H9 (cell line): ENCODE measurements at regions not wholly inside any gene's neighbourhood (a gene's known extent, or its start where the extent isn't known, plus 50 kb on each side); places are given as distances from the start of the nearest gene placed in this dataset.

Experiments used
- DNase-seq: peaks from one replicate; pipeline ENCODE4 v3.0.0-alpha.2; 2017
- H2AFZ ChIP-seq: one replicate; pipeline ENCODE4 v1.6.1; 2013; ENCODE audit warnings: mild to moderate bottlenecking, low read length, control low read depth, moderate library complexity
- H2AK5ac ChIP-seq: 2 replicates; pipeline ENCODE4 v1.6.1; 2013; ENCODE audit warnings: low read length, control low read depth, mixed read lengths; ENCODE audit not compliant: insufficient read length
- H2BK120ac ChIP-seq: one replicate; pipeline ENCODE4 v1.6.1; 2013; ENCODE audit warnings: low read depth, mild to moderate bottlenecking, low read length, control low read depth, inconsistent platforms; ENCODE audit not compliant: poor library complexity, severe bottlenecking
- H2BK12ac ChIP-seq: 2 replicates; pipeline ENCODE4 v1.6.1; 2013; ENCODE audit warnings: low read length, control low read depth, mixed read lengths, low read depth; ENCODE audit not compliant: insufficient read length
- H2BK15ac ChIP-seq: 2 replicates; pipeline ENCODE4 v1.6.1; 2013; ENCODE audit warnings: low read depth, low read length, control low read depth
- H2BK20ac ChIP-seq: one replicate; pipeline ENCODE4 v1.6.1; 2013; ENCODE audit warnings: low read depth, mild to moderate bottlenecking, low read length, control low read depth, inconsistent platforms; ENCODE audit not compliant: poor library complexity, severe bottlenecking
- H2BK5ac ChIP-seq: 2 replicates; pipeline ENCODE4 v1.6.1; 2013; ENCODE audit warnings: low read length, control low read depth, mixed read lengths; ENCODE audit not compliant: insufficient read length
- H3K14ac ChIP-seq: 2 replicates; pipeline ENCODE4 v1.6.1; 2013; ENCODE audit warnings: low read length, control low read depth; ENCODE audit not compliant: insufficient read depth
- H3K18ac ChIP-seq: 2 replicates; pipeline ENCODE4 v1.6.1; 2013; ENCODE audit warnings: low read depth, mild to moderate bottlenecking, mixed read lengths, low read length, control low read depth; ENCODE audit not compliant: insufficient read length
- H3K23ac ChIP-seq: 2 replicates; pipeline ENCODE4 v1.6.1; 2013; ENCODE audit warnings: low read length, control low read depth, mixed read lengths, low read depth; ENCODE audit not compliant: insufficient read length
- H3K23me2 ChIP-seq: 2 replicates; pipeline ENCODE4 v1.6.1; 2013; ENCODE audit warnings: low read depth, mild to moderate bottlenecking, mixed read lengths, low read length, control low read depth; ENCODE audit not compliant: insufficient read length, poor library complexity, severe bottlenecking
- H3K27ac ChIP-seq: 2 replicates; pipeline ENCODE4 v1.5.1; 2013; ENCODE audit warnings: low read length, control low read depth, mixed read lengths, low read depth; ENCODE audit not compliant: insufficient read length
- H3K27me3 ChIP-seq: 2 replicates; pipeline ENCODE4 v1.6.1; 2013; ENCODE audit warnings: low read length, control low read depth, inconsistent platforms; ENCODE audit not compliant: insufficient read depth
- H3K4ac ChIP-seq: 2 replicates; pipeline ENCODE4 v1.6.1; 2013; ENCODE audit warnings: low read depth, mild to moderate bottlenecking, control low read depth, inconsistent platforms, low read length, moderate library complexity
- H3K4me1 ChIP-seq: 2 replicates; pipeline ENCODE4 v1.6.1; 2013; ENCODE audit warnings: low read length, control low read depth, inconsistent platforms; ENCODE audit not compliant: insufficient read depth
- H3K4me2 ChIP-seq: 2 replicates; pipeline ENCODE4 v1.6.1; 2013; ENCODE audit warnings: low read length, control low read depth, mixed read lengths; ENCODE audit not compliant: insufficient read length, insufficient read depth
- H3K56ac ChIP-seq: 2 replicates; pipeline ENCODE4 v1.6.1; 2013; ENCODE audit warnings: low read depth, mild to moderate bottlenecking, mixed read lengths, low read length, control low read depth; ENCODE audit not compliant: insufficient read length
- H3K79me1 ChIP-seq: 2 replicates; pipeline ENCODE4 v1.6.1; 2013; ENCODE audit warnings: low read depth, mild to moderate bottlenecking, moderate library complexity, low read length, control low read depth, inconsistent platforms; ENCODE audit not compliant: insufficient read depth, poor library complexity, severe bottlenecking
- H3K79me2 ChIP-seq: 2 replicates; pipeline ENCODE4 v1.6.1; 2013; ENCODE audit warnings: low read length, control low read depth, inconsistent platforms; ENCODE audit not compliant: insufficient read depth
- H3K9ac ChIP-seq: 2 replicates; pipeline ENCODE4 v1.6.1; 2013; ENCODE audit warnings: low read length, control low read depth, mixed read lengths; ENCODE audit not compliant: insufficient read length; ENCODE audit errors: extremely low read depth
- H3K9me3 ChIP-seq: one replicate; pipeline ENCODE4 v1.6.1; 2013; ENCODE audit warnings: low read depth, low read length, inconsistent platforms; ENCODE audit not compliant: control insufficient read depth
- H3T11ph ChIP-seq: one replicate; pipeline ENCODE4 v1.6.1; 2013; ENCODE audit warnings: mild to moderate bottlenecking, low read length, control low read depth, inconsistent platforms
- H4K20me1 ChIP-seq: one replicate; pipeline ENCODE4 v1.6.1; 2013; ENCODE audit not compliant: control insufficient read depth, insufficient read length, insufficient read depth
- H4K5ac ChIP-seq: 2 replicates; pipeline ENCODE4 v1.6.1; 2013; ENCODE audit warnings: low read depth, mild to moderate bottlenecking, mixed read lengths, low read length, control low read depth; ENCODE audit not compliant: insufficient read length
- H4K8ac ChIP-seq: replicated peaks from 2 replicates; pipeline ENCODE4 v1.6.1; 2013; ENCODE audit warnings: low read length, control low read depth, mixed read lengths, low read depth; ENCODE audit not compliant: insufficient read length
- H4K91ac ChIP-seq: 2 replicates; pipeline ENCODE4 v1.6.1; 2013; ENCODE audit warnings: low read depth, mild to moderate bottlenecking, moderate library complexity, mixed read lengths, low read length, control low read depth; ENCODE audit not compliant: insufficient read length
- H3K27ac Mint-ChIP-seq, 3 experiments: 2 replicates in 2 of 3; 3 replicates in 1 of 3; pipeline ENCODE4 v1.8.0; 2020 to 2021; ENCODE audit warnings: mixed read lengths in 3 of 3, mild to moderate bottlenecking in 1 of 3, moderate library complexity in 1 of 3
- H3K27me3 Mint-ChIP-seq: 2 replicates; pipeline ENCODE4 v1.8.0; 2021; ENCODE audit warnings: low read depth, mild to moderate bottlenecking, moderate library complexity, mixed read lengths
- H3K36me3 Mint-ChIP-seq, 3 experiments: 2 replicates in 2 of 3; 3 replicates in 1 of 3; pipeline ENCODE4 v1.8.0; 2020 to 2021; ENCODE audit warnings: low read depth in 3 of 3, mixed read lengths in 3 of 3; ENCODE audit not compliant: insufficient read depth in 1 of 3
- H3K4me1 Mint-ChIP-seq, 2 experiments: 2 replicates each; pipeline ENCODE4 v1.8.0; 2020; ENCODE audit warnings: mixed read lengths in 2 of 2
- H3K4me3 Mint-ChIP-seq, 2 experiments: 2 replicates in 1 of 2; 3 replicates in 1 of 2; pipeline ENCODE4 v1.8.0; 2020 to 2021; ENCODE audit warnings: mild to moderate bottlenecking in 2 of 2, mixed read lengths in 2 of 2, moderate library complexity in 1 of 2
- H3K9me3 Mint-ChIP-seq, 2 experiments: 2 replicates in 1 of 2; 3 replicates in 1 of 2; pipeline ENCODE4 v1.8.0; 2020; ENCODE audit warnings: mild to moderate bottlenecking in 2 of 2, mixed read lengths in 2 of 2, moderate library complexity in 1 of 2
- WGBS: extraction: QIAGEN DNeasy Blood & Tissue Kit; methylation state at CpG from one replicate; pipeline ENCODE4 v1.1.7; 2013; ENCODE audit warnings: missing lambda C conversion rate, low lambda C conversion rate, mixed read lengths; ENCODE audit not compliant: insufficient read length; ENCODE audit errors: extremely low coverage; 5-methylcytosine and 5-hydroxymethylcytosine counted together
- TF ChIP-seq, protein P1 (sequence below): fragments of 200-600 bp; sonication (generic); conservative IDR thresholded peaks from 3 replicates; pipeline ENCODE4 v1.8.0; 2021; ENCODE audit warnings: antibody characterized with exemption, mild to moderate bottlenecking

DNA sequence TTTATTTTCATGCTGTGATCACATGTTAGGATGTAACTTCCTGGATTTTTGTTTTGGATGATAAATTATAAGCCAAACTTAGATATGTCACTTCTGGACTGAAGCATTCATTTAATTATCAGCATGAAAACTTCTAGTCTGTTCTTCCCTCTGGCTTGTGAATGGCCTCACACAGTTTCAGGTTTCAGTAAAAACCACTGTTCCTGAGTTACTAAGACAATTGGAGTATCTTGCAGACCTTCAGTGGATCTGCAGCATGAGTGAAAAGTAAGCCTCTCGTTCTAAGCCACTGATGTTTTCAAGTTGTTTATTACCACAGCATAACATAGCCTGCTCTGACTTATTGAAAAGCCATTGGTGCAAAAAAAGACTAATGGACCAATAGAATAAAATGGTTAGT, 55.3 kb upstream of the RGS21 start:
- H4K8ac ChIP-seq: no peak overlapping the region
- H3K56ac ChIP-seq: no peak overlapping the region
- Mint-ChIP-seq H3K27ac (no peak overlapping the region), H3K4me3 (no peak overlapping the region), H3K27me3 (no peaks in the 10 kb centered on the region), H3K9me3 (no peaks in the 10 kb centered on the region), H3K4me1 (no peaks in the 10 kb centered on the region), H3K36me3 (no peaks in the 10 kb centered on the region)
- WGBS: no CpG with 5 or more reads among the region's 1 CpG
- no peaks in the 10 kb centered on the region for H3K4me1 ChIP-seq
- H3K23me2 ChIP-seq: no peaks in the 10 kb centered on the region
- no peaks in the 10 kb centered on the region for H3K79me1 ChIP-seq
- TF ChIP-seq, protein P1, sequence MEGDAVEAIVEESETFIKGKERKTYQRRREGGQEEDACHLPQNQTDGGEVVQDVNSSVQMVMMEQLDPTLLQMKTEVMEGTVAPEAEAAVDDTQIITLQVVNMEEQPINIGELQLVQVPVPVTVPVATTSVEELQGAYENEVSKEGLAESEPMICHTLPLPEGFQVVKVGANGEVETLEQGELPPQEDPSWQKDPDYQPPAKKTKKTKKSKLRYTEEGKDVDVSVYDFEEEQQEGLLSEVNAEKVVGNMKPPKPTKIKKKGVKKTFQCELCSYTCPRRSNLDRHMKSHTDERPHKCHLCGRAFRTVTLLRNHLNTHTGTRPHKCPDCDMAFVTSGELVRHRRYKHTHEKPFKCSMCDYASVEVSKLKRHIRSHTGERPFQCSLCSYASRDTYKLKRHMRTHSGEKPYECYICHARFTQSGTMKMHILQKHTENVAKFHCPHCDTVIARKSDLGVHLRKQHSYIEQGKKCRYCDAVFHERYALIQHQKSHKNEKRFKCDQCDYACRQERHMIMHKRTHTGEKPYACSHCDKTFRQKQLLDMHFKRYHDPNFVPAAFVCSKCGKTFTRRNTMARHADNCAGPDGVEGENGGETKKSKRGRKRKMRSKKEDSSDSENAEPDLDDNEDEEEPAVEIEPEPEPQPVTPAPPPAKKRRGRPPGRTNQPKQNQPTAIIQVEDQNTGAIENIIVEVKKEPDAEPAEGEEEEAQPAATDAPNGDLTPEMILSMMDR: no peak
- H2BK120ac ChIP-seq: no peak overlapping the region
- no peak overlapping the region for H4K91ac ChIP-seq
- no peak overlapping the region for H3K27ac ChIP-seq
- no peak overlapping the region for H3K4me2 ChIP-seq
- H3K14ac ChIP-seq: no peak overlapping the region
- no peaks in the 10 kb centered on the region for H3K79me2 ChIP-seq
- H3K4ac ChIP-seq: no peak overlapping the region
- no peak overlapping the region for H3K9ac ChIP-seq
- H2AFZ ChIP-seq: no peak overlapping the region
- H4K20me1 ChIP-seq: no peaks in the 10 kb centered on the region
- DNase-seq: no peak
- no peak overlapping the region for H2BK15ac ChIP-seq
- H2BK5ac ChIP-seq: no peak overlapping the region
- H4K5ac ChIP-seq: no peak overlapping the region
- H3K18ac ChIP-seq: no peak overlapping the region
- no peak overlapping the region for H2AK5ac ChIP-seq
- H3K23ac ChIP-seq: no peak overlapping the region
- H2BK12ac ChIP-seq: no peak overlapping the region
- H3T11ph ChIP-seq: no peak overlapping the region
- H2BK20ac ChIP-seq: no peak overlapping the region
- no peaks in the 10 kb centered on the region for H3K27me3 ChIP-seq
- H3K9me3 ChIP-seq: no peaks in the 10 kb centered on the region
